ENCODE measurements at regions not wholly inside any gene's neighbourhood (a gene's known extent, or its start where the extent isn't known, plus 50 kb on each side); places are given as distances from the start of the nearest gene placed in this dataset.

GRCh38 chr6:142633317-142633716 is 311.7 kb downstream of the HIVEP2 start:
- no peak for TF ChIP-seq CTCF (IDR thresholded peaks at IDR 0.05; ENCODE audit: low read depth, low read length)
- no peak overlapping the region for H3K4me3 ChIP-seq (ENCODE audit: low read depth, low read length)

- no peak for TF ChIP-seq CTCF (IDR thresholded peaks at IDR 0.05; ENCODE audit: low read depth, low read length)
- H3K4me3 ChIP-seq (ENCODE audit: low read depth, low read length), result no peak overlapping the region
These were observed 309.8 kb downstream of the HIVEP2 start for GRCh38 chr6:142635130-142635529.

- TF ChIP-seq CTCF (IDR thresholded peaks at IDR 0.05; ENCODE audit: low read depth, low read length), result no peak
These were observed 307.2 kb downstream of the HIVEP2 start for GRCh38 chr6:142637624-142638351.

GRCh38 chr6:142642651-142643050 is 302.3 kb downstream of the HIVEP2 start:
- TF ChIP-seq CTCF (IDR thresholded peaks at IDR 0.05; ENCODE audit: low read depth, low read length), result no peak
- no peak overlapping the region for H3K4me3 ChIP-seq (ENCODE audit: low read depth, low read length)

More at GRCh38 chr6:142637624-142638351, 307.2 kb downstream of the HIVEP2 start:
- H3K4me3 ChIP-seq (ENCODE audit: low read depth, low read length), result no peak overlapping the region

- no peak for TF ChIP-seq CTCF (IDR thresholded peaks at IDR 0.05; ENCODE audit: low read depth, low read length)
These were observed 300.1 kb downstream of the HIVEP2 start for GRCh38 chr6:142644866-142645265.

GRCh38 chr6:142645663-142646062 is 299.3 kb downstream of the HIVEP2 start:
- no peak overlapping the region for H3K4me3 ChIP-seq (ENCODE audit: low read depth, low read length)
- TF ChIP-seq CTCF (IDR thresholded peaks at IDR 0.05; ENCODE audit: low read depth, low read length), result no peak

More at GRCh38 chr6:142644866-142645265, 300.1 kb downstream of the HIVEP2 start:
- no peak overlapping the region for H3K4me3 ChIP-seq (ENCODE audit: low read depth, low read length)

GRCh38 chr6:142647449-142648035 is 297.4 kb downstream of the HIVEP2 start:
- no peak overlapping the region for H3K4me3 ChIP-seq (ENCODE audit: low read depth, low read length)
- TF ChIP-seq CTCF (IDR thresholded peaks at IDR 0.05; ENCODE audit: low read depth, low read length), result no peak

Data from WI38 (cell line).